ENCODE measurements at regions not wholly inside any gene's neighbourhood (a gene's known extent, or its start where the extent isn't known, plus 50 kb on each side); places are given as distances from the start of the nearest gene placed in this dataset.
"Not testable (repeated sequence)": the region's sequence is repeated elsewhere in the genome, so short reads cannot be mapped to it uniquely, and the experiment has no call there.

DNA sequence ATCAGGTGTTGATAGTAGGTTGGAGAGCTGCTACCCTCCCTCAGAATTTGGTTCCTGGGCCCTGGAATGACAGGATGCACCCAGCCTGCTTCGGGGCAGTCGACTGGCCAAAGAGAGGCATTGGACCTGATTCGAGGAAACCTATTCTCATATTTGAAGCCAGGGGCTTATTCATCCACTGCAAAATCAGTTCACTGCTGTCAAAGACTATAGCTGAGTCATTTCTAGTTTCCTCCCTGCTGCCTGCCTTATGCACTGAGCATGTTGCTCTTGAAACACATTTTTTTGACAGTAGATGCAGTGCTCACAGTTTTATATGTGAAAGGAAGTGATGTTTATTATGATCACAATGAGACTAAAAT, 565.4 kb downstream of the ETS1 start:
- no peak for DNase-seq

DNA sequence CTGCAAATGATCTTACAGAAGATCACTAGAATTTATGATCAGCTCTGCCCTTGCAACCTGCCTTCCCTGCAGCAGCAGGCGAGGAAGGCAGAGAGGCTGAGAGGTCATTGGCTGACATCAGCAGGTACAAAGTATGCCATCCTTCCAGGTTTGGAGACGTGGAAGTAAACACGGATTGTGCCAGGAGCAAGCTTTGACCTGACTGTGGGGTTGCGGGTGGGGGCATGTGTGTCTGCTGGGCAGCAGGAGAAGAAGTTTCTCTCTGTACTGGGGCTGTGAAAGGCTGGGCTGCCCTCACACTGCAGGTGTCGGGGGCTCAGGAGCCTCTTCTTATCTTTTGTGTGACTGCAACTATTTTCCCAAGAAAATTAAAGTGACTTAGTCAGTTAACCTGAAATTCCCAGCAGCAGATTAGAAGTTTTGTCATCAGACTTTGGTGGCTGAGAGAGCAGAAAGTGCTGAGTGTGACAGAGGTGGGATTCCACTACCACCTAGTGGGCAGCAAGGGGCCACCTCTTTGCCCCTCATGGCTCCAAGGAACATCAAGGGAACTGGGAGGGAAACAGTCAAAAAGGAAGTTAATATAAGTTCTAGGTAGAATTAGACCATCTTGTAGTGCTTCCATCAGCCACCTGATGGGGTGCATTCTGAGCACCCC, 565.9 kb downstream of the ETS1 start:
- no peak for DNase-seq

DNA sequence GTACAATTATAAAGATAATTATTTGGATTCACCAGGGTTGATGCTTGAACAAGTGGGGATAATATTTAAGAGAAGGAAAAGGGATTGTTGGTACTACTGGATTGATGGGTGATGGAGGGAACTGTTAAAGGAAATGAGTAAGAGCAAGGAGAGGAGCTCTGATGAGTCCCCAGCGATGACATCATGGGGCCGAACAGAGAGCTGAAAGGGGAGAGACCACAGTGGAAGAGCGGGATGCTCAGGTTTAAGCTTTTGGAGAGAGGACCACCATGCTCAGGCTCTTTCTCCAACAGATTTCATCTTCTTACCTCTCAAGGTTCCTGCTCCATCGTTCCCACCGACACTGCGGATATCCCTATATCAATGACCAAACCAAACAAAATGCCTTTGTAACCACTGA, 568.7 kb downstream of the ETS1 start:
- no peak for DNase-seq

DNA sequence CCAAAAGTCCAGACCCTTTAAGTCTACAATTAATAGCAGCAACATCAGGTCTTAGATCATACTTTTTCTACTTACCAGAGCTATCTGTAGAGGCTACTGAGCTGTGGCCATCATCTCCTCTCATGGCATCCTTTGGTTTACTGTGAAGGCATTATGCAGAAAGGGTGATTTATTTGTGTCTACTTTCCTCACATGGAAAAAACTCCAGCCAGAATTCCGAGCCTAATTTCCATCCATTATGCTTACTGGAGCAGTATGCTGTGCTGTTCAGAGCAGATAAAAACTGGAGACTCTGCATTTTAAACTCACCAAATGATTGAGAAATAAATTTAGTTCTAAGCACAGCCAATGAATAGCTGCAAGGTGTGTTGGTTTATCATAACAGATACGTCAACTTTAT, 581.8 kb downstream of the ETS1 start:
- DNase-seq, result no peak

DNA sequence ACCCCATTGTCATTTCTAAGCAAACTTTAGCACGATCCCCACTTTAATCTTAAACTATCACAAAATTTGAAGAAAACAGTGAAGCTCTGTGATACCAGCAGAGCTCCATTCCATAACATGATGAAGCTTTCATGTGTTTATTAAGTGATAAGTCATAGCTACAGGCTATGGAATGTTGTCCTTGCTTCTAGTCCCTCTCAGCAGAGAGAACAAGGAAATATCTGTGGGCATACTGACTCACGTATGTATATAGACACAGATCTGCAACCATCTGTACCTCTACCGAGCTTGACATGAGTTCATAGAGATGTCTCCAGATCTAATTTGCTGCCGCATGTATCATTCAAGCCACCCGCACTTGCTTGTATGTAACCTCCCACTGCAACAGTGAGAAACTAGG, 588.9 kb downstream of the ETS1 start:
- DNase-seq, result no peak

DNA sequence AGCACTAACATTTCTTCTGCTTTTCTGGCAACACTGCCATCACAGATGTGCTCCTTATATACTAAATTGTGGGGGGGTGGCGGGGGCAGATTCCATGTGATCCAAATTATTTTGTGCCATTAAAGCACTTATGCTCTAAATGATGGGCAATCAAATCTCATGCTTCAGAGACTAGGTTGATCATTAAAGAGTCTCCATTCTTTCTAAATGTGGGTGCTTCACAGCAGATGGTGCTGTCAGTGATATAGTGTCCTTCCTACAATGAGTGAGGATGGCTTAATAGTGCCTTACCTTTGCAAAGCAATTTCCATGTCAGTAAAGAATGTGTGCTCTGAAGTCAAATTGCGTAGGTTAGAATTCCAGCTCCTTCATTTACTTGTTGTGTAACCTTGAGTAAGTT, 589.8 kb downstream of the ETS1 start:
- DNase-seq, result no peak

DNA sequence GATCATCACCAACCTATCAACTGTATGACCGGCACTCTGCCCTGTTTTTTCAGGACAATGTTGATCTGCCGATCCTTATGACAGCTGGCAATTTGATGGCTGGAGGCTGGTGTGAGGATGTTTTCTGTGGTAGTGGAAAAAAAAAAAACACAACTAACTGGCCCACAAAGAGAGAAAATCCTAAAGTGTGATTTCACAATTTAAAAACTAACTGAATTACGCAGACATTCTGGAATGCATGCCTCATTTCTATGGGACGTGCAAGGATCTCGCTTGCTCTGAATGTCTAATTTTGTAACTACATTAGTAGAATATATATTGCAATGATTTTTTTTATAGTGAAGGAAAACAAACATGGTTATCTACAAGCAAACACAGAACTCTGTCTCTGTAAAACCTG, 590.5 kb downstream of the ETS1 start:
- no peak for DNase-seq

DNA sequence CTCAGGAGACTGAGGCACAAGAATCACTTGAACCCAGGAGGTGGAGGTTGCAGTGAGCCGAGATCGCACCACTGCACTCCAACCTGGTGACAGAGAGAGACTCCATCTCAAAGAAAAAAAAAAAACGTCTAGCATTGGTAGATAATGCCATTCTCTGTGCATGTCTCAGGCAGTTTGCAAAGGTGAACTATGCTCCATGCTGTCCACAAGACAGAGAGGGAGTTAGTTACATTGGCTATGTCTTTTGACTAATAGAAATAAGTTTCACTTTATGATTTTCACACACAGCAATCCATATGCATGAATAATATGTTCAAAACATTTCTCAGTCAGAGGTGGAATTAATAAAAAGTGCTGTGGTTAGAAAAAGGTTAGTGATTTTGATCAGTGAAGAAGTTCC, 591.4 kb downstream of the ETS1 start:
- no peak for DNase-seq

DNA sequence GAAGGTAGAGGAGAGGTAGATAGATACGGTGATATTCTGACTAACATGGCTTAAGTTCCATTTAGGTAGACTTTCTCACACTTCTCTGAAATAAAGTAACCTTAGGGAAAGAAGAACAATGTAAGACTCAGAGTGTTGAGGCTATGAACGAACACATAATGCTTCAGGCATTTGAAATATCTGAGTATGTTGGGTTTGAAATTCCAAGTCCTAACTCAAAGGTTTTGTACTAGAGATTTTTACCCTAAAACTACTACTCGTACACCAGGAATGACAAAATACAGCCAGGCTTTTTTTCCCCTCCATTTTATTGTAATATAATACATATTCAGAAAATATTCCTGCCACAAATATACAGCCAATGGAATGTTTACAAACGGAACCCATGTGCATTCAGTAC, 592.6 kb downstream of the ETS1 start:
- DNase-seq, result no peak

DNA sequence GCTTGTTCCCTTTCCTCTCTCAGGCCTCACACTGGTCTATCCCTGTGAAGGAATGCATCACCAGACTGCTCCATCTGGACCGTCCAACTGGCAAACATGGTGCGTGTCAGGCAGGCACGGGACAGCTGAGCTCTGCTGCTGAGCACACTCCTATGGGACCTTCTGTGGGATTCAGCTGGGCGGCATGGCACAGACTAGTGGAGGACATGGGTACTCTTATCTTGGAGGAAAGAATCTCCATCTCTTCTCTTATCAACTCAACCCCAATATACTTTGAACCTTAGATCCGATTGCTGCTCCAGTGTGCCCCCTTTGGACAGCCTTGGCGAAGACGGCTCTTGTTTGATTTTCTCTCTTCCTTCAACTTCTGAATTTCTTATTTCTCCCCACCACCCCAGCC, 593.6 kb downstream of the ETS1 start:
- DNase-seq, result no peak

DNA sequence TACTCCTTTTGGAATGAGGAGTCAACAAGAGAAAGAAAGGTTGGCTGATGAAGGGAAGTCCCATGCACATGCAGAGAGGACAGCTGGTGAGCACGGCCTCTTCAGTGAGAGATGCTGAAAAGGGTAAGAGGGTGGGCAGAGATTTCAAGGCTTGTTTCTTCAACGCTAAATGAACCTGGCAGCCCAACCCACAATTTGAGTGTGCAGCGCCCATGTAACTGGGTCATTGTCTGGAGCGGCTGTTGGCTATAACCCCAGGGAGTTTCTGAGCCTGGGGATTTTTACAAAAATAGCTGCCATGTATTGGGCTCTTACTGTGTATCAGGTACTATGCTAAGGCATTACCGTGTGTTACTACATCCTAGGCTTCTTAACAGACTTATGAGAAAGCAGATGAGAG, 594.1 kb downstream of the ETS1 start:
- no peak for DNase-seq

DNA sequence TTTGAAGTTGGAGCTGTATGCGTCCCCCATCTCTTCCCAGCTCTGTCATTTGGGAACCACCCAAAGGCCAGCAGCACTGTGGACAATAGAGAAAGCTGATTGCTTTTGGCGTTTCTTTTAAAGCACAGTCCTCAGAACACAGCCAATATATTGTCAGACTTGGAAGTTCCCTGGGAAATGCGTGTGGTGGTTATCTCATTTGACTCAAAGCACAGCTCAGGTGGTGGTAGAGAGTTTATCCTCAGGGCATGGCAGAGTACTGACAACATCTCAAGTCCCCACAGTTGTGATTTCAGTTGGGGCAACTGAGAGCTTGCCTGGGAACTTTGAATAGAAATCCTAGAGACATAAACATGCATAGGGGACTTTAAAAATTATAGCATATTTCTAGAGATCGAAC, 601.3 kb downstream of the ETS1 start:
- DNase-seq, result no peak

DNA sequence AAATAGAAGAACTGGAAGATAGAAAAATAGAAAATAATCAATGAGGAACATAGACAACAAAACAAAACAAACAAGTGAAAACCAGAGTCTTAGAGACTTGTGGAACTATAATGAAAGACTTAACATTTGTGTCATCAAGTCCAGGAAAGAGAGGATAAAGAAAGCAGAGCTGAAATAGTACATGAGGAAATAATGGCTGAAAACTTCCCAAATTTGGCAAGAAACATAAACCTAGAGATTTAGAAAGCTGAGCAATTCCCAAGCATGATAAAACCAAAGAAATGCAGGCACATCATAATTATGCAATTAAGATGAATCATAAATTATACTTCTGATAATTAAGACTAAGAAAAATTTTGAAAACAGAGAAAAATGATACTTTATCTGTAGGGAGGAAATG, 614.5 kb downstream of the ETS1 start:
- DNase-seq, result no peak

DNA sequence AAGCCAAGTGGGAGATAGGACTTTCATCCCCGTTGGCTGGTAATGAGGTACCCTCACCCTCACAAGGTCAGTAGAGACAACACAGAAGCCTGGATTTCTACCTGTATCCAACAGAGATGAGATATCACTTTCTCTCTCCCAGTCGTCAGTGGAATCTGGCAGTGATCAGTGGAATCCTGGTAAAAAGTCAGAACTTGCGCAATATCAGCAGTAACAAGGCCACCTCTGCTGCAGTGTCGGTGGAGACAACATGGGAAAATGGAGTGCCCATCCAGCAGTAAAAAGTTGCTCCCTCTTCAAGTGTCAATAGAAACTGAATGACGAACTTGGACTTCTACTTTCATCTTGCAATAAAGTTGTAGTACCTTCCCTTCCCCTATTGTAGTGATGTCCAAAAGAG, 615.9 kb downstream of the ETS1 start:
- DNase-seq, result no peak

DNA sequence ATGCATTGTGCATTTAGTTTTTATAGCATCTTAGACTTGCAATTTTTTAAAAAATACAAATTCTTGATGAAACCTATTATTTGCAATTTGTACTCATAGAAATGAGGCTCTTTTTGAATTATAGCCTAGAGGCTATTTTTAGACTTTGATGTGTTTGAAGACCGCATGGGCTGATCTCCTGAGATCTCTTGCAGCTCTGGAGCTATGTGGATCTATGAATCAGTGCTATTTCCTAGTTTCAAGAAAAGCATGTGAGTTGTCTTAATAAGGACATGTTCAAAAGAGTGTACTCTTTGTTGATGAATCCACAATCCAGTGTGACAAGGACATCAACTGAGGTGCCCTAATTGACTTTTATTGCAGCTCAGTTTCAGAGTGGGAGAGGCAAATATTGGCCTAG, 620.5 kb downstream of the ETS1 start:
- no peak for DNase-seq

DNA sequence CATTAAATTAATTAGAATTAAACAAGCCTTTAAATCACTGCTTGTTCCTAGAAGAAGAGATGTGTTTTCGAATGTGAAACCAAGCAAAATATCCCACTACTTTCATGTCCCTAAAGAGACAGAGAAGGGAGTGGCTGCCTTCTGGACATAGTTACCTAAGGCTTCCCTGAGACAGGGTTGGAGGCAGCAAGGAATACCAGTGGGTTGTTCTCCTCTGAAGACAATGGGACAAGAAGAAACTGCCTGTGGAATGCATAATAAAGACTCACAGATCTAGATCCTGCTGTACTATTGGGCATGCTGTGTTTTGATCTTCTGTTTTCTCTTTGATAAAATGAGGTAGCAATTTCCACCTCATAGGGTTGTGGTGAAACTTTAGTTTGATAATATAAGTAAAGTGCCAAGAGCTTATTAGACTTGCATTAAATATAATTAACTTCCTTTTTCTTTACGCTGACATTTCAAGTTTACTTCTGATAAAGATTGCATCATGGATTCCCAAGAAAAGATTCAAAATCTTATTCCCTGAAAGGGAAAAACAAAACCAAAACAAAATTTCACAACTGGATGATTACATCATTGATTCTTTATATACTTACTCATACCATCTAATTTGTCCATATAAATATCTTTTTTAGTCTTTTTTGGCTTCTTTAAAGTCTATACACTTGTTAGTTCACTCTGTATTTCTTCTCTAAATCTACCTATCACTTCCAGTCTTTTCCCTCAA, 621.3 kb downstream of the ETS1 start:
- no peak for DNase-seq

DNA sequence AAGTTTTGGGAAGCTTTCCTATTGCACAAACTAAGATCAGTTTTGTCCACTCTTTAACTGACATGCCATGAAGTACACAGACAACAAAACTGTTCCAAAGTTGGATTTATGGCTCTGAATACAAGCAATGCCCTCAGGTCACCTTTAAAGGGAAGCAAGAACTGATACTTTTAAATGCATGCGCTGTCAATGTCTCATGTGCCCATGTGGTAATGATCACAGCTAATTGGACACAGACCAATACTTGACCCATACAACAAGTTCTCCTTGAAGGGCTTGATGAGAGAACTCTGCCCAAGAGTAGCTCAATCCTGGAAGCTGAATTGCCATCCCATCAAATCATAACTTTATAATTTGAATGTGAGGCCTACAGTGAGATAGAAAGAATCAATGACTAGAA, 624.9 kb downstream of the ETS1 start:
- DNase-seq, result no peak

DNA sequence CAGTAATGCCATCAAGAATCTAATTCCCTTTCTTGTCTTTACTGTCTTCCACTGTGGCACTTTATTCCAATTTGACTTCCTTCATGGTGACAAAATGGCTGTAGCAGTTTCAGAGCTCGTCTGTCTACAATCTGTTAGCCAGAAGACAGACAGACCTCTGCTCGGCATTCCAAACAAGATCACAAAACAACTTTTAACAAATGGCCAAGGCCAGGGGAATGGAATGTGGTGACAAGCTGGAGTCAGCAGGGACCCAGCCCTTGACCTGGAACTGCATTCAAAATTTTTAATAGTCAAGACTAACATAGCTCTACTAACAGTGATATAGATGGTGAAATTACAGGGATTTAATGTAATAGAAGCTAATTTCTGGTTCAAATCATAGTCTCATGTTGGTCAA, 637.2 kb downstream of the ETS1 start:
- no peak for DNase-seq

DNA sequence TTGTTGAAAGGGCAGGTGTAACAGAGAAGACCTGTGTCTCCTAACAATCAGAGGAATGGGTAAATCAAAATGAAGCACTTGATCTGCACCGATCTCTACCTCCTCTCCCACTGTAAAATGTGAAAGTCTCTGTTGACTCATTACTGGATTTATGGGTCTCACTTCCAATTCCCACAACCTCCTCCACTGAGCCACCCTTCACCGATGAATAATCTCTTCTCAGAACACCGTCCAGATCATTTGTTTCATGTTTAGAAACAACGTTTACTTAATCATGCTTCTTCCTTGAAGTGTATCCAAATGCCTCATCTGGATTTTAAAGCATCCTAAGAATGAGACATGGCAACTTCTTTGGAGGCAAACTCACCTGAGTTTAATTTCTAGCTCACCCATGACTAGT, 643.6 kb downstream of the ETS1 start:
- no peak for DNase-seq

DNA sequence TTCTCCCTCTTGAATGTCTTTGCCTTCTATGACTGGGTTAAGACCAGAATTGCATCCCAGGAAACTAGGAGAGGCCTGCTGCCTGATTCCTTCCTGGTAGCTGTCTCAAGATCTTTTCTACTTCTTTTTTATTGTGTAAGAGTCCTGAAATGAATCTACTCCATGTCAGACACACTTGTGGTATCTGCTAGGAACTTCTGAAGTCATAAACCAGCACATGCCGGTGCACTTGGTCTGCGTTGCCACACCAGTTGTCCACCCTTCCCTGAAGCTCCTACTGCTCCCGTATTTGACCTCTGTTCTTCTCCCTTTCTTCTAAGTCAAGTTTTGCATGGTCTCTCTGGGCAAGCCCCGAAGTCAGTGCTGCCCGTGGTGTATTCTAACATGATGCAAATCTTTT, 644.2 kb downstream of the ETS1 start:
- DNase-seq, result no peak

DNA sequence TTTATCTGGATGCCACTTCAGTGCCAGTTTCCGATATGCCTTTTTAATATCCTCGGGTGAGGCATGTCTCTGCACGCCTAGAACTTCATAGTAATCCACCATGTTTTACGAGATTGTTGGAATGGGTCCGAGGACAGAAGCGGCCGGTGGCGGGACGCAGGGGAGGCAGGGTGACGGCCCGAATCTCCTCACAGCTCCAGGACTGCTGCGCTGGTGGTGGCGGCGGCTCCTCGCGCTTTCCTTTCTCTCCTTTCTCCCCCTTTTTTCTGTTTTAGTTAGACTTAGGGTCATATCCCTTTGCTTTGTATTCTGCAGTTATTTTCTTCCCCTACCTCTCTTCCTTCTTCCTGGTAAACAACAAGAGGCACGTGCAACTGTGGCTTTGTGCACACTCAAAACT, 645.8 kb downstream of the ETS1 start:
- not testable (repeated sequence) for DNase-seq

DNA sequence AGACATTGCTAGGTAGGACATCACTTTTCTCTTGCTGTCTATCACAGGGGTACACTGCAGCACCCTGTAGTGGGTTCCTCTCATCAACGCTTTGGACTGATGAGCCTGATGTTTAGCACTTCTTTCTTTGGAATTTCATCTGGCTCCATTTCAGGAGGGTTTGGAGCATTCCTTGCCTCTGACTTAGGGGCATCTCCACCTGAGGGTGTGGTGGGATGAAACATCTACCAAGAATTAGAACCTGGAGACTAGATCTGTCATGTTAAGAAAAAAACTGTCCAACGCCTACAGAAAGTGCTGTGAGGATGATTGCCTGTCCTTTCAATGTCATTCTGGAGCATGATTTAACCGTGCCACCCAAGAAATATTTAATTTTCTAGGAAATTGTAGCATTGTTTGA, 648.4 kb downstream of the ETS1 start:
- DNase-seq, result no peak

DNA sequence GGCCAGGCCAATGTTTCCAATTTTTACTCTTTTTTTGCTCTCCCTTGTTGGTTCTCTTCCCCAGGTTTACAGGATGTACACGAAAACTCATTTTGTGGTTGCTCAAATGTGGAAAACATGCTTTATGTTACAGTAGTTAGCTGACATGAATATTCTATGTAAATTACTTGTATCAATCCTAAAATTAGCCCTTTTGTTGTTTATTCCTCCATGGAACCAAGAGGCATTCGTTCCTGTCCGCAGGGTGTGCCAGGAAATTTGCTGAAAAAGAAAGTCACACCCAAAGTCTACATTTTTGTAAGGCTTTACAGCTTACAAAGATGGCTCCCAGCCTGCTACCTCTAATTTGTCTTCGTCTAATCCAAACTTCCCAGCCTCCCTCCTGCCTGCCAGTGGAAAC, 652.3 kb downstream of the ETS1 start:
- DNase-seq, result no peak

DNA sequence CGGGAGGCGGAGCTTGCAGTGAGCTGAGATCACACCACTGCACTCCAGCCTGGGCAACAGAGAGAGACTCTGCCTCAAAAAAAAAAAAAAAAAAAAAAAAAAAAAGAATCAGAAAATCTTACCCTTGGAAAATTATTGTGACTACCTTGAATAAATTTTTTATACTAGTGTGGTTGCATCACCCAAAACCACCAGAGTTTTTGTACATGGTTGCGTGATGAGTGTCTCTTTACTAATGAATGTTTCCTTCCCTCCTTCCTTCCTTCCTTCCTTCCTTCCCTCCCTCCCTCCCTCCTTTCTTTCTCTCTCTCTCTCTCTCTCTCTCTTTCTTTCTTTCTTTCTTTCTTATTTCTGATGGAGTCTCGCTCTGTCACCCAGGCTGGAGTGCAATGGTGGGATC, 653.4 kb downstream of the ETS1 start:
- DNase-seq, result not testable (repeated sequence)

DNA sequence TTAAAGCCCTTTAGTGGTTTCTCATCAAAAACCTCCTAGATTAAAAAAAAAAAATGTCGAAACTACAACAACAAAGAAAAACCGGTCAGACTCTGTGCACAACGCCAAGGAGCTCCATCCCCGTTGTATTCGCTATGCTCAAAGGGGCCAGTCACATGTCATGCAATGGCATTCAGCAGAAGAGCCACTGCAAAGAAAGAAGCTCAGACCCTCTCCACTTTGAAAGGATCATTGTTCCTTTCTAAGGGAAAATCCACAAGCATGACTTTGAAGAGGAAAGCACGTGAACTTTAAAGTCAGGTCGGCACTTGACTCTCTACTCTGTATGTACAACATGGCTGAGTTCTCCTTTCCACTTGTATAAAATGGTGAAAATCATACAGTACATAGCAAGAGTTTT, 655.6 kb downstream of the ETS1 start:
- DNase-seq, result no peak
